HL-60 (cell line): ENCODE measurements at regions not wholly inside any gene's neighbourhood (a gene's known extent, or its start where the extent isn't known, plus 50 kb on each side); places are given as distances from the start of the nearest gene placed in this dataset.

Experiments used
- CTCF ChIP-seq: IDR thresholded peaks from one replicate; pipeline ENCODE4 v1.5.1; 2011; ENCODE audit warnings: low read length, control low read depth, inconsistent platforms; ENCODE audit not compliant: insufficient read depth
- GABPA ChIP-seq: IDR thresholded peaks from 2 replicates; pipeline ENCODE4 v1.6.1; 2012; ENCODE audit warnings: low read depth
- POLR2AphosphoS5 ChIP-seq: IDR thresholded peaks from 2 replicates; pipeline ENCODE4 v1.6.1; 2012; ENCODE audit warnings: low read depth

- TF ChIP-seq CTCF = no peak
- TF ChIP-seq GABPA = no peak
- no peak for TF ChIP-seq POLR2AphosphoS5
These were observed 62.9 kb upstream of the HDGFL1 start for GRCh38 chr6:22506496-22506895.
